ENCODE measurements at regions not wholly inside any gene's neighbourhood (a gene's known extent, or its start where the extent isn't known, plus 50 kb on each side); places are given as distances from the start of the nearest gene placed in this dataset.

GRCh38 chr2:212682937-212683336, 144.3 kb upstream of the ERBB4 start:
- peaks cover 6 to 15% of the 10 kb centered on the region in 2 donors for H3K27me3 Mint-ChIP-seq
- H3K4me1 Mint-ChIP-seq (ENCODE audit: low read depth in 2 of 2): peaks cover 2 to 5% of the 10 kb centered on the region in 2 donors
- no peak overlapping the region for H3K4me3 Mint-ChIP-seq
- H3K9me3 Mint-ChIP-seq: no peaks in the 10 kb centered on the region
- no peak for ATAC-seq
- H3K36me3 Mint-ChIP-seq: no peaks in the 10 kb centered on the region
- H3K27ac Mint-ChIP-seq: no peak overlapping the region
- no peak for DNase-seq (ENCODE audit: low spot score)

- Mint-ChIP-seq H3K4me1 (ENCODE audit: low read depth in 2 of 2) (no peaks in the 10 kb centered on the region), H3K9me3 (no peaks in the 10 kb centered on the region), H3K27me3 (peaks cover 22 to 23% of the 10 kb centered on the region in 2 donors), H3K4me3 (no peak overlapping the region), H3K27ac (no peak overlapping the region), H3K36me3 (no peaks in the 10 kb centered on the region)
- ATAC-seq: no peak
- no peak for DNase-seq (ENCODE audit: low spot score)
These were observed 138.9 kb upstream of the ERBB4 start for GRCh38 chr2:212677466-212677865.

- no peak for DNase-seq (ENCODE audit: low spot score)
- no peaks in the 10 kb centered on the region for H3K36me3 Mint-ChIP-seq
- no peak overlapping the region for H3K4me3 Mint-ChIP-seq
- H3K27me3 Mint-ChIP-seq: peaks cover 9 to 16% of the 10 kb centered on the region in 2 donors
- no peak overlapping the region for H3K27ac Mint-ChIP-seq
- peaks cover 0 to 5% of the 10 kb centered on the region in 2 donors for H3K4me1 Mint-ChIP-seq (ENCODE audit: low read depth in 2 of 2)
- no peak for ATAC-seq
- no peaks in the 10 kb centered on the region for H3K9me3 Mint-ChIP-seq
These were observed 133.6 kb upstream of the ERBB4 start for GRCh38 chr2:212672186-212672585.

- Mint-ChIP-seq H3K27me3 (peaks cover 0 to 10% of the 10 kb centered on the region in 2 donors), H3K4me1 (ENCODE audit: low read depth in 2 of 2) (peaks cover 0 to 5% of the 10 kb centered on the region in 2 donors), H3K4me3 (no peak overlapping the region), H3K9me3 (no peaks in the 10 kb centered on the region), H3K36me3 (no peaks in the 10 kb centered on the region), H3K27ac (no peak overlapping the region)
- ATAC-seq (no peak), DNase-seq (ENCODE audit: low spot score) (no peak)
These were observed 131.2 kb upstream of the ERBB4 start for GRCh38 chr2:212669761-212670160.

GRCh38 chr2:212667751-212668316, 129.2 kb upstream of the ERBB4 start:
- Mint-ChIP-seq H3K27ac (no peak overlapping the region), H3K36me3 (no peaks in the 10 kb centered on the region), H3K4me3 (no peak overlapping the region), H3K27me3 (peaks cover 0 to 9% of the 10 kb centered on the region in 2 donors), H3K9me3 (no peaks in the 10 kb centered on the region), H3K4me1 (ENCODE audit: low read depth in 2 of 2) (peaks cover 0 to 5% of the 10 kb centered on the region in 2 donors)
- ATAC-seq (no peak), DNase-seq (ENCODE audit: low spot score) (no peak)

- Mint-ChIP-seq H3K4me1 (ENCODE audit: low read depth in 2 of 2) (peaks cover 0 to 5% of the 10 kb centered on the region in 2 donors), H3K27me3 (peaks cover 9 to 10% of the 10 kb centered on the region in 2 donors), H3K27ac (no peak overlapping the region), H3K9me3 (no peaks in the 10 kb centered on the region), H3K36me3 (no peaks in the 10 kb centered on the region), H3K4me3 (no peak overlapping the region)
- DNase-seq (ENCODE audit: low spot score): no peak
- ATAC-seq: no peak
These were observed 127.3 kb upstream of the ERBB4 start for GRCh38 chr2:212665948-212666347.

GRCh38 chr2:212659441-212659840, 120.8 kb upstream of the ERBB4 start:
- H3K27me3 Mint-ChIP-seq: peaks cover 29 to 47% of the 10 kb centered on the region in 2 donors
- ATAC-seq (no peak), DNase-seq (ENCODE audit: low spot score) (no peak)
- peaks cover 26% of the 10 kb centered on the region for H3K36me3 Mint-ChIP-seq
- no peak overlapping the region for H3K27ac Mint-ChIP-seq
- peaks cover 3% of the 10 kb centered on the region for H3K9me3 Mint-ChIP-seq
- H3K4me1 Mint-ChIP-seq (ENCODE audit: low read depth in 2 of 2): no peaks in the 10 kb centered on the region
- no peak overlapping the region for H3K4me3 Mint-ChIP-seq

GRCh38 chr2:212649646-212650045, 111.0 kb upstream of the ERBB4 start:
- no peak overlapping the region for H3K4me3 Mint-ChIP-seq
- H3K27me3 Mint-ChIP-seq: peaks cover 20 to 27% of the 10 kb centered on the region in 2 donors
- peaks cover 4% of the 10 kb centered on the region for H3K9me3 Mint-ChIP-seq
- no peaks in the 10 kb centered on the region for H3K36me3 Mint-ChIP-seq
- no peaks in the 10 kb centered on the region for H3K4me1 Mint-ChIP-seq (ENCODE audit: low read depth in 2 of 2)
- DNase-seq (ENCODE audit: low spot score) (no peak), ATAC-seq (no peak)
- no peak overlapping the region for H3K27ac Mint-ChIP-seq

GRCh38 chr2:212646698-212647366, 108.2 kb upstream of the ERBB4 start:
- Mint-ChIP-seq H3K4me3 (no peak overlapping the region), H3K36me3 (no peaks in the 10 kb centered on the region), H3K9me3 (peaks cover 4% of the 10 kb centered on the region), H3K27me3 (peaks cover 24 to 37% of the 10 kb centered on the region in 2 donors), H3K4me1 (ENCODE audit: low read depth in 2 of 2) (no peaks in the 10 kb centered on the region), H3K27ac (no peak overlapping the region)
- ATAC-seq (no peak), DNase-seq (ENCODE audit: low spot score) (no peak)

GRCh38 chr2:212644195-212644837, 105.7 kb upstream of the ERBB4 start:
- Mint-ChIP-seq H3K27me3 (peaks cover 20 to 45% of the 10 kb centered on the region in 2 donors), H3K4me1 (ENCODE audit: low read depth in 2 of 2) (no peaks in the 10 kb centered on the region), H3K9me3 (no peaks in the 10 kb centered on the region), H3K4me3 (no peak overlapping the region), H3K36me3 (no peaks in the 10 kb centered on the region), H3K27ac (no peak overlapping the region)
- peak; percentile 24 to 36 for ATAC-seq
- no peak for DNase-seq (ENCODE audit: low spot score)

GRCh38 chr2:212640428-212640827, 101.8 kb upstream of the ERBB4 start:
- ATAC-seq: no peak
- H3K9me3 Mint-ChIP-seq: no peaks in the 10 kb centered on the region
- H3K27me3 Mint-ChIP-seq: peaks cover 27 to 43% of the 10 kb centered on the region in 2 donors
- no peaks in the 10 kb centered on the region for H3K4me1 Mint-ChIP-seq (ENCODE audit: low read depth in 2 of 2)
- DNase-seq (ENCODE audit: low spot score): no peak
- H3K27ac Mint-ChIP-seq: no peak overlapping the region
- H3K36me3 Mint-ChIP-seq: no peaks in the 10 kb centered on the region
- H3K4me3 Mint-ChIP-seq: no peak overlapping the region

DNA sequence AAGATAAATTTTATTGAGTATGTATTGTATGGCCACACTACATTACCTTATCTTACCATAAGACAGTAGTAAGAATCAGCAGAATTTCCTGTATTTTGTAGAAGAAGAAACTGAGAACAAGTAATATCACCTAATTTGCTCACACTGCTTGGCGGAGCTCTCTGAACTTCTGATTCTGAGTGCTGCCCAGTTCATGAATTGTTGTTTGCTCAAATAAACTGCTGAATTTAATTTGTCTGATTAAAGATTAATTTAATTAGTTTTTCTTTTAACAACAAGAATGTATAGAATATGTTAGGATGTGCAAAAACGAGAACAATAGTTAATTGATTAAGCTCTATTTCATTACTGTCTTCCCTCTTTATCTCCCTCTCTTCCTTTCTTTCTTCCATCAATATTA, 100.1 kb upstream of the ERBB4 start:
- Mint-ChIP-seq H3K9me3 (no peaks in the 10 kb centered on the region), H3K4me3 (no peak overlapping the region), H3K27ac (no peak overlapping the region), H3K36me3 (no peaks in the 10 kb centered on the region), H3K4me1 (ENCODE audit: low read depth in 2 of 2) (no peaks in the 10 kb centered on the region), H3K27me3 (peaks cover 23 to 38% of the 10 kb centered on the region in 2 donors)
- no peak for DNase-seq (ENCODE audit: low spot score)
- no peak for ATAC-seq

DNA sequence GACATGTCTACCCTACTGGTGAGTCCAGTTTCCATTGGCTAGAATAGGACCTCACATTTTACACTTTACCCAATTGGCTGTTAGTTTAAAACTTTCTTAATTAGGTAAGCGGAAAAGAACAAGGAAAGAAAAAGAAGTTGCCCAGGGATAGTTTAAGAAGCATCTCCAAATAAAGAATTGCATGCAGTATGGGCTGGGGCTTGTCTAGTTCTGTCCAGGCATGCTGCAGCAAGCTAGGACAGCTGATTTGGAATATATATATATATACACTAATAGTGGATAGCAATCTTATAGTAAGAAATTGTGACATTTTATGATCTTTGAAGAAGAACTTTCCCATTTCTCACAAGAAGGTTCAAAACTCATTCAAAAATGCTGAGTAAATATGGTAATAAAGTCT, 90.0 kb upstream of the ERBB4 start:
- Mint-ChIP-seq H3K9me3 (peaks cover 3% of the 10 kb centered on the region), H3K27me3 (peaks cover 15 to 25% of the 10 kb centered on the region in 2 donors), H3K36me3 (no peaks in the 10 kb centered on the region), H3K4me1 (ENCODE audit: low read depth in 2 of 2) (no peaks in the 10 kb centered on the region), H3K4me3 (no peak overlapping the region), H3K27ac (no peak overlapping the region)
- DNase-seq (ENCODE audit: low spot score) (no peak), ATAC-seq (no peak)

GRCh38 chr2:212626371-212626918, 87.8 kb upstream of the ERBB4 start:
- peaks cover 16 to 33% of the 10 kb centered on the region in 2 donors for H3K27me3 Mint-ChIP-seq
- H3K4me3 Mint-ChIP-seq: no peak overlapping the region
- no peak for DNase-seq (ENCODE audit: low spot score)
- no peak for ATAC-seq
- H3K9me3 Mint-ChIP-seq: peaks cover 9% of the 10 kb centered on the region
- H3K36me3 Mint-ChIP-seq: peaks cover 4% of the 10 kb centered on the region
- H3K4me1 Mint-ChIP-seq (ENCODE audit: low read depth in 2 of 2): no peaks in the 10 kb centered on the region
- no peak overlapping the region for H3K27ac Mint-ChIP-seq

All from natural killer cell treated with Interleukin-12 subunit alpha and Interleukin-12 subunit beta and Interleukin-15 and Interleukin-18, amount 100 ng/mL, for 72 hours (primary cell).